Esophagus muscularis mucosa (tissue), 4 donors: ENCODE measurements at regions not wholly inside any gene's neighbourhood (a gene's known extent, or its start where the extent isn't known, plus 50 kb on each side); places are given as distances from the start of the nearest gene placed in this dataset.

ENCODE experiments used
- DNase-seq: peaks from one replicate; pipeline ENCODE4 v3.0.0-alpha.2; 2017; ENCODE audit errors: extremely low spot score
- H3K27ac ChIP-seq, 4 donors: fragments of 200-600 bp; sonication (generic); replicated peaks in 1 of 4; 1 replicate in 3 of 4; 2 replicates in 1 of 4; pipeline ENCODE4 v1.5.1; 2016 to 2019; ENCODE audit warnings: mild to moderate bottlenecking in 1 of 4
- H3K27me3 ChIP-seq, 4 donors: fragments of 200-600 bp; sonication (generic); one replicate each; pipeline versions ENCODE4 v1.5.1 to v1.6.0; 2016 to 2019
- H3K36me3 ChIP-seq, 4 donors: fragments of 200-600 bp; sonication (generic); one replicate each; pipeline ENCODE4 v1.5.1; 2016 to 2019
- H3K4me1 ChIP-seq, 4 donors: fragments of 200-600 bp; sonication (generic); one replicate each; pipeline ENCODE4 v1.5.1; 2016 to 2019
- H3K4me3 ChIP-seq, 4 donors: fragments of 200-600 bp; sonication (generic); 1 replicate in 2 of 4; 2 replicates in 2 of 4; pipeline ENCODE4 v1.5.1; 2016 to 2019; ENCODE audit warnings: mild to moderate bottlenecking in 4 of 4, moderate library complexity in 1 of 4
- H3K9me3 ChIP-seq, 4 donors: fragments of 200-600 bp; sonication (generic); 1 replicate in 3 of 4; 2 replicates in 1 of 4; pipeline ENCODE4 v1.5.1; 2016 to 2019
- CTCF ChIP-seq, 3 experiments: fragments of 200-600 bp in 2 of 3; fragments of 450-650 bp in 1 of 3; sonication (generic) in 2 of 3; IDR thresholded peaks; one replicate each; pipeline ENCODE4 v1.5.1; 2017 to 2019; ENCODE audit warnings: antibody characterized with exemption in 3 of 3, mild to moderate bottlenecking in 2 of 3, moderate library complexity in 1 of 3
- EP300 ChIP-seq: sonication (generic); formaldehyde crosslinking; IDR thresholded peaks from one replicate; pipeline ENCODE4 v1.6.1; 2017; ENCODE audit warnings: antibody characterized with exemption
- POLR2A ChIP-seq: fragments of 450-650 bp; IDR thresholded peaks from one replicate; pipeline ENCODE4 v1.6.1; 2017; ENCODE audit warnings: antibody characterized with exemption, moderate library complexity, mild to moderate bottlenecking, low read depth
- POLR2AphosphoS5 ChIP-seq, 2 donors: sonication (generic); formaldehyde crosslinking; IDR thresholded peaks; one replicate each; pipeline ENCODE4 v1.6.1; 2017; ENCODE audit warnings: antibody characterized with exemption in 2 of 2
- WGBS: methylation state at CpG from one replicate; pipeline ENCODE4 v1.1.5; 2018; 5-methylcytosine and 5-hydroxymethylcytosine counted together
- intact Hi-C: fragments of 100-400 bp; cut with DNase I; formaldehyde crosslinking; loops from one replicate; pipeline ENCODE4 v1.15.1; 2023

GRCh38 chr5:148708854-148709253 lies 54.5 kb upstream of the HTR4 start:
- TF ChIP-seq POLR2A, result no peak
- no peak for TF ChIP-seq POLR2AphosphoS5 (IDR thresholded peaks at IDR 0.05)
- no peak for TF ChIP-seq CTCF (IDR thresholded peaks at IDR 0.05)
- no peak for TF ChIP-seq EP300
- 64% methylated on average over 1 of the region's 1 CpG for WGBS

GRCh38 chr5:148711961-148712360 lies 57.6 kb upstream of the HTR4 start:
- Histone ChIP-seq H3K27ac (no peak overlapping the region), H3K4me3 (no peak overlapping the region), H3K4me1 (peaks cover 0 to 13% (median 6%) of the 10 kb centered on the region in 4 donors), H3K27me3 (no peaks in the 10 kb centered on the region), H3K36me3 (no peaks in the 10 kb centered on the region), H3K9me3 (no peaks in the 10 kb centered on the region)
- WGBS, result 45% methylated on average over 3 of the region's 3 CpGs
- TF ChIP-seq CTCF (IDR thresholded peaks at IDR 0.05), result no peak
- no peak for TF ChIP-seq EP300
- no peak for TF ChIP-seq POLR2AphosphoS5 (IDR thresholded peaks at IDR 0.05)
- no peak for TF ChIP-seq POLR2A
- DNase-seq, result no peak
- intact Hi-C loops, result no loop called here

More at GRCh38 chr5:148708854-148709253, 54.5 kb upstream of the HTR4 start:
- intact Hi-C loops, result no loop called here
- Histone ChIP-seq H3K4me1 (peaks cover 0 to 13% (median 6%) of the 10 kb centered on the region in 4 donors), H3K27me3 (no peaks in the 10 kb centered on the region), H3K4me3 (no peak overlapping the region), H3K9me3 (no peaks in the 10 kb centered on the region), H3K36me3 (no peaks in the 10 kb centered on the region), H3K27ac (no peak overlapping the region)
- no peak for DNase-seq

DNA sequence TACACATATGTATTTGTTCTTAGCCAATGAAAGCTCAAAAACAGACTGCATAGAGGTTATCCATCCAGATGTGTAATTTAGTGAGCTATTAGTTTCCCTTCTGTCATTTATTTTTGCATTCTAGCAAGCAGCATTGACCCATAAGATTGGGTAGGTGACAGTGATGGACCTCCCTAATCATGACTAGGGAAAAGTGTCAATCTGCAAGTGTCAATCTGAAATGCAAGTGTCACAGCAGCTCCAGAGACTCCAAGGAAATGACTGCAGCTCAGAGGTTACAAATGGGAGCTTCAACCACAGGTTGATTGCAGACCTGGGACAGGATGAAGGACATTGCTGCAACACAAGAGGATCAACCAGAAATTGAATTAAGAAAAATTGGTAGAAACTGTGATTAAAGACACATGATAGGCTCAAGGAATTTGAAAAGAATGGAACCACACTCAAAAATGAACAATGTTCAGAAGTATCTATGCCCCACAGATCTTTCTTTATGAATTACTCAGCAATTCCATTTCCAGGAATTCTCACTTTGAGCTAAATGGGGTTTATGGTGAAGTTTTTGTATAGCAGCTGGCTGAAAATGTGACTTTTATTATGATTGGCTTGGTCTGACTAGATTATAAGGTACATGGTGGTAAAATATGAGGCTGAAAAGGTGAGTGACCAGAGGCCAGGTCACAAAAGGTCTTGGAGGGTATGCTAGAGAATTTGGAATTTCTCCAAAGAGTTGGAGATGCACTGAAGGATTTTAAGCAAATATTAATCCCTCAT lies 59.6 kb upstream of the HTR4 start:
- no peaks in the 10 kb centered on the region for H3K36me3 ChIP-seq
- TF ChIP-seq CTCF (IDR thresholded peaks at IDR 0.05), result no peak
- TF ChIP-seq POLR2AphosphoS5 (IDR thresholded peaks at IDR 0.05), result no peak
- no peak for TF ChIP-seq EP300
- no peak for TF ChIP-seq POLR2A
- no peak for DNase-seq
- intact Hi-C loops, result no loop called here
- H3K4me1 ChIP-seq, result peaks cover 0 to 13% (median 6%) of the 10 kb centered on the region in 4 donors
- no peaks in the 10 kb centered on the region for H3K9me3 ChIP-seq
- H3K27me3 ChIP-seq, result no peaks in the 10 kb centered on the region
- no peak overlapping the region for H3K4me3 ChIP-seq
- no peak overlapping the region for H3K27ac ChIP-seq

- H3K4me3 ChIP-seq, result no peak overlapping the region
- no peak for TF ChIP-seq POLR2A
- H3K4me1 ChIP-seq, result peaks cover 0 to 9% (median under 1%) of the 10 kb centered on the region in 4 donors
- DNase-seq, result no peak
- intact Hi-C loops, result no loop called here
- no peaks in the 10 kb centered on the region for H3K36me3 ChIP-seq
- no peaks in the 10 kb centered on the region for H3K27me3 ChIP-seq
- H3K9me3 ChIP-seq, result no peaks in the 10 kb centered on the region
- 88% methylated on average over 2 of the region's 4 CpGs for WGBS
- H3K27ac ChIP-seq, result no peak overlapping the region
Observed at GRCh38 chr5:148716716-148717115, 62.4 kb upstream of the HTR4 start.

GRCh38 chr5:148717668-148718067 lies 63.3 kb upstream of the HTR4 start:
- no peaks in the 10 kb centered on the region for H3K9me3 ChIP-seq
- H3K36me3 ChIP-seq, result no peaks in the 10 kb centered on the region
- 96% methylated on average over 3 of the region's 3 CpGs for WGBS
- H3K4me3 ChIP-seq, result no peak overlapping the region
- intact Hi-C loops, result no loop called here
- no peaks in the 10 kb centered on the region for H3K27me3 ChIP-seq
- TF ChIP-seq POLR2A (no peak), POLR2AphosphoS5 (IDR thresholded peaks at IDR 0.05) (no peak), CTCF (IDR thresholded peaks at IDR 0.05) (no peak), EP300 (no peak)
- H3K27ac ChIP-seq, result no peak overlapping the region
- H3K4me1 ChIP-seq, result no peaks in the 10 kb centered on the region
- no peak for DNase-seq
